ENCODE measurements at regions not wholly inside any gene's neighbourhood (a gene's known extent, or its start where the extent isn't known, plus 50 kb on each side); places are given as distances from the start of the nearest gene placed in this dataset.

DNA sequence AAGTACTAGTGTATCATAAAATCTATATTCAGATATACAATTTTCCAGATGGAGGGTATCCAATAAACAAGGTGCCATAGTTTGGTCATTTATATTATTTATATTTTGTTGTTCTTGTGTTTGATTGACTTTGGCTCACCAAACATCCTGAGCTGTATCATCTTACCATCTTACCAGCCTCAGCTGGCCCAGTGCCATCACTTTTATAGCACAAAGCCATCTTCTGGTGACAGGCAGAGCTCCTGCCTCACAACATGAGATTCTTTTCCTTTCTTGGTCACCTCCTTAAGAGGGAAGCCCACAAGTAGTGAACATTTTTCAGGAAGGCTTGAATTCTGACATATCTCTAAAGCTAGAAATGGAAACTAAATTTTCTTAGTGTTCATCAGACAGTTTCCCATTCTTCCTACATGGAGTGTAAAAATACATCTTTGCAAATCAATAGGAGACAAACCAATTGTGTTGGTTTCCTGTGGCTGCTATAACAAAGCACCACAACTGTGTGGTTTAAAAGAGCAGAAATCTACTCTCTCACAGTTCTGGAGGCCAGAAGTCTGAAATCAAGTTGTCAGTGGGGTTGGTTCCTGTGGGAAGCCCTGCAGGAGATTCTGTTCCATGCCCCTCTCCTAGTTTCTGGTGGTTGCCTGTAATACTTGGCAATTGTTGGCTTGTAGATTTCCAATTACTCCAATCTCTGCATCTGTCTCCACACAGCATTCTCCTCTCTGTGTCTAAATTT is 341.8 kb downstream of the MAN2A1 start (continued):
- TF ChIP-seq RAD21 (IDR thresholded peaks at IDR 0.05 in 1 of 2, conservative IDR thresholded peaks at IDR 0.05 in 1 of 2; ENCODE audit: low read depth in 2 of 2, low read length in 2 of 2), result no peak
- no peak for TF ChIP-seq CBX5 (IDR thresholded peaks at IDR 0.05; ENCODE audit: low read depth, low read length)
